ENCODE measurements at regions not wholly inside any gene's neighbourhood (a gene's known extent, or its start where the extent isn't known, plus 50 kb on each side); places are given as distances from the start of the nearest gene placed in this dataset.

DNA sequence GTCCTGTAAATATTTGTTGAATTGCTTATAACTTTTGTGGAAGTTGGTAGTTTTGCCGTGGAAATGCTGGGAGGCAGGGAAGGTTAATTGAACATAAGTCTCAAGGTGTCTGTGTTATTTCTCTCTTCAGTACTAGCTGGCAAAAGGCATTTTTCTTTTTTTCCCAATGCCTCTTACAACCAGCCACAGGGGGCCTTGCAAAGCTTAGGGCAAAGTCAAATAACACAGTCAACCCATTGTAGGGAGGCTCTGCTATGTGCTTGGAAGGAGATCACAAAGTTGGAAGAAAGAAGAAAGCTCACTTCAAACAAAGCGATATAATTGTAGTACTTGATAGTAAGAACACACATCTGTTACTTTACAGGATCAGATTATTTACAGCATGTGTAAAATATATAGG is 802.6 kb downstream of the PDHA2 start:
- peaks cover 5% of the 10 kb centered on the region for H3K4me1 Mint-ChIP-seq
- H3K36me3 Mint-ChIP-seq, result peaks cover 5% of the 10 kb centered on the region
- DNase-seq (ENCODE audit: low spot score in 2 of 2, unreplicated experiment in 2 of 2), result no peak
- no peaks in the 10 kb centered on the region for H3K27me3 Mint-ChIP-seq (ENCODE audit: low read depth)
- H3K27ac Mint-ChIP-seq, result peak overlapping the region; percentile 48
- TF ChIP-seq, protein P1, sequence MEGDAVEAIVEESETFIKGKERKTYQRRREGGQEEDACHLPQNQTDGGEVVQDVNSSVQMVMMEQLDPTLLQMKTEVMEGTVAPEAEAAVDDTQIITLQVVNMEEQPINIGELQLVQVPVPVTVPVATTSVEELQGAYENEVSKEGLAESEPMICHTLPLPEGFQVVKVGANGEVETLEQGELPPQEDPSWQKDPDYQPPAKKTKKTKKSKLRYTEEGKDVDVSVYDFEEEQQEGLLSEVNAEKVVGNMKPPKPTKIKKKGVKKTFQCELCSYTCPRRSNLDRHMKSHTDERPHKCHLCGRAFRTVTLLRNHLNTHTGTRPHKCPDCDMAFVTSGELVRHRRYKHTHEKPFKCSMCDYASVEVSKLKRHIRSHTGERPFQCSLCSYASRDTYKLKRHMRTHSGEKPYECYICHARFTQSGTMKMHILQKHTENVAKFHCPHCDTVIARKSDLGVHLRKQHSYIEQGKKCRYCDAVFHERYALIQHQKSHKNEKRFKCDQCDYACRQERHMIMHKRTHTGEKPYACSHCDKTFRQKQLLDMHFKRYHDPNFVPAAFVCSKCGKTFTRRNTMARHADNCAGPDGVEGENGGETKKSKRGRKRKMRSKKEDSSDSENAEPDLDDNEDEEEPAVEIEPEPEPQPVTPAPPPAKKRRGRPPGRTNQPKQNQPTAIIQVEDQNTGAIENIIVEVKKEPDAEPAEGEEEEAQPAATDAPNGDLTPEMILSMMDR (IDR thresholded peaks at IDR 0.05; ENCODE audit: unreplicated experiment), result no peak
- H3K4me3 Mint-ChIP-seq, result no peak overlapping the region
- H3K9me3 Mint-ChIP-seq, result peaks cover 32% of the 10 kb centered on the region

GRCh38 chr4:96646146-96646545 is 806.3 kb downstream of the PDHA2 start:
- no peak for DNase-seq (ENCODE audit: low spot score in 2 of 2, unreplicated experiment in 2 of 2)
- Mint-ChIP-seq H3K4me1 (peaks cover 17% of the 10 kb centered on the region), H3K27ac (no peak overlapping the region), H3K27me3 (ENCODE audit: low read depth) (no peaks in the 10 kb centered on the region), H3K36me3 (peaks cover 5% of the 10 kb centered on the region), H3K4me3 (no peak overlapping the region), H3K9me3 (peaks cover 21% of the 10 kb centered on the region)
- TF ChIP-seq, protein P1 (IDR thresholded peaks at IDR 0.05; ENCODE audit: unreplicated experiment), result no peak

GRCh38 chr4:96649536-96649935 is 809.6 kb downstream of the PDHA2 start:
- TF ChIP-seq, protein P1 (IDR thresholded peaks at IDR 0.05; ENCODE audit: unreplicated experiment), result no peak
- Mint-ChIP-seq H3K36me3 (peaks cover 5% of the 10 kb centered on the region), H3K27me3 (ENCODE audit: low read depth) (no peaks in the 10 kb centered on the region), H3K4me1 (peaks cover 14% of the 10 kb centered on the region), H3K27ac (no peak overlapping the region), H3K9me3 (peaks cover 21% of the 10 kb centered on the region), H3K4me3 (no peak overlapping the region)
- no peak for DNase-seq (ENCODE audit: low spot score in 2 of 2, unreplicated experiment in 2 of 2)

DNA sequence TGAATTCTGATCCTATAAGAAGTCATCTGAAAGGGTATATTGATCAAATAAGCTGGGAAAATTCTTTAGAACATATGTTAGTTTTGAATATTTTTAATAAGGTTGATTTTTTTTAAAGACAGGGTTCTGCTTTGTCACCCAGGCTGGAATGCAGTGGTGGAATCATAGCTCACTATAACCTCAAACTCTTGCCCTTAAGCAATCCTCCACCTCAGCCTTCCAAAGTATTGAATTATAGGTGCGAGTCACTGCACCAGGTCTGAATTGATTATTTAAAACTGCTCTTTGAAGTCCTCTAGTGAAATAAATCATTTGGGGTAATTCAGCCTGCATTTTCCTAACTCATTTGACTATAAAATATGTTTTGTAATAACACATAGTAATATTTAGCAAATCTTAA is 812.3 kb downstream of the PDHA2 start:
- DNase-seq (ENCODE audit: low spot score in 2 of 2, unreplicated experiment in 2 of 2), result no peak
- H3K36me3 Mint-ChIP-seq, result no peaks in the 10 kb centered on the region
- no peaks in the 10 kb centered on the region for H3K27me3 Mint-ChIP-seq (ENCODE audit: low read depth)
- TF ChIP-seq, protein P1 (IDR thresholded peaks at IDR 0.05; ENCODE audit: unreplicated experiment), result no peak
- H3K9me3 Mint-ChIP-seq, result peaks cover 3% of the 10 kb centered on the region
- no peak overlapping the region for H3K4me3 Mint-ChIP-seq
- H3K27ac Mint-ChIP-seq, result no peak overlapping the region
- H3K4me1 Mint-ChIP-seq, result peaks cover 14% of the 10 kb centered on the region

GRCh38 chr4:96652821-96653220 is 812.9 kb downstream of the PDHA2 start:
- Mint-ChIP-seq H3K9me3 (no peaks in the 10 kb centered on the region), H3K4me1 (peaks cover 14% of the 10 kb centered on the region), H3K27ac (no peak overlapping the region), H3K27me3 (ENCODE audit: low read depth) (no peaks in the 10 kb centered on the region), H3K36me3 (no peaks in the 10 kb centered on the region), H3K4me3 (no peak overlapping the region)
- TF ChIP-seq, protein P1 (IDR thresholded peaks at IDR 0.05; ENCODE audit: unreplicated experiment), result no peak
- DNase-seq (ENCODE audit: low spot score in 2 of 2, unreplicated experiment in 2 of 2), result no peak

DNA sequence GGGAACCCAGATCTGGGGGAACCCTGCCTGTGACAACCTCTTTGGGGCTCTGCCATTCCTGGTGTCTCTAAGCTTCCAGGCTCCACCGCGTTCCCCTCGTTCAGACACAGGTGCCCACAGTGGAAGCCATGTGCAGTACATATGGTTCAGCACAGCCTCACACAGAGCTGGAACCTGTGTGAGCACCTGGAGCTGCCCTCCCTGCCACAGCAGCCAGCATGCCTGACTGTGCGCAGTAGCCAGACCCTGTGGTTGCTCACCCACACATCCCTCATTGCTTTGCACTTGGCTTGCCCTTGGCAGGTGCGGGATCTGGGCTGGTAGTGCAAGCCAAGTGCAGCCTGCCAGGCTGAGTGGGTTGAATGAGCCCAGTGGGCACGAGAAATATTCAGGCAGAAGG is 814.2 kb downstream of the PDHA2 start:
- Mint-ChIP-seq H3K9me3 (peaks cover 3% of the 10 kb centered on the region), H3K4me1 (peaks cover 14% of the 10 kb centered on the region), H3K27ac (no peak overlapping the region), H3K27me3 (ENCODE audit: low read depth) (no peaks in the 10 kb centered on the region), H3K36me3 (no peaks in the 10 kb centered on the region), H3K4me3 (no peak overlapping the region)
- no peak for DNase-seq (ENCODE audit: low spot score in 2 of 2, unreplicated experiment in 2 of 2)
- TF ChIP-seq, protein P1 (IDR thresholded peaks at IDR 0.05; ENCODE audit: unreplicated experiment), result no peak

Data from mesothelial cell of epicardium (in vitro differentiated cells).